Kidney epithelial cell (primary cell): ENCODE measurements at regions not wholly inside any gene's neighbourhood (a gene's known extent, or its start where the extent isn't known, plus 50 kb on each side); places are given as distances from the start of the nearest gene placed in this dataset.
"Not testable (repeated sequence)": the region's sequence is repeated elsewhere in the genome, so short reads cannot be mapped to it uniquely, and the experiment has no call there.

Source experiments
- DNase-seq: peaks from one replicate; pipeline ENCODE4 v3.0.0-alpha.2; 2010; ENCODE audit warnings: low read depth
- H3K27me3 ChIP-seq: 2 replicates; pipeline ENCODE4 v1.6.0; 2011; ENCODE audit warnings: low read length; ENCODE audit not compliant: control insufficient read depth, insufficient read depth
- H3K36me3 ChIP-seq: 2 replicates; pipeline ENCODE4 v1.5.1; 2011; ENCODE audit warnings: low read length; ENCODE audit not compliant: control insufficient read depth, insufficient read depth
- H3K4me3 ChIP-seq: 2 replicates; pipeline ENCODE4 v1.5.1; 2011; ENCODE audit warnings: low read depth, mild to moderate bottlenecking, control low read depth, low read length
- CTCF ChIP-seq: IDR thresholded peaks from 2 replicates; pipeline ENCODE4 v1.5.1; 2011; ENCODE audit warnings: mild to moderate bottlenecking, moderate library complexity, low read length, control low read depth, inconsistent platforms; ENCODE audit not compliant: insufficient read depth, poor library complexity, severe bottlenecking

- TF ChIP-seq CTCF, result no peak
- no peak overlapping the region for H3K4me3 ChIP-seq
- no peaks in the 10 kb centered on the region for H3K36me3 ChIP-seq
- no peaks in the 10 kb centered on the region for H3K27me3 ChIP-seq
- DNase-seq, result no peak
These were observed 344.1 kb downstream of the TMEM38B start for GRCh38 chr9:106038266-106039001.

GRCh38 chr9:106039151-106039935, 345.0 kb downstream of the TMEM38B start:
- H3K36me3 ChIP-seq, result no peaks in the 10 kb centered on the region
- no peak overlapping the region for H3K4me3 ChIP-seq
- no peak for TF ChIP-seq CTCF

GRCh38 chr9:106041920-106042319, 347.6 kb downstream of the TMEM38B start:
- not testable (repeated sequence) for H3K36me3 ChIP-seq, DNase-seq, H3K4me3 ChIP-seq, H3K27me3 ChIP-seq

More at GRCh38 chr9:106039151-106039935, 345.0 kb downstream of the TMEM38B start:
- H3K27me3 ChIP-seq, result no peaks in the 10 kb centered on the region
- DNase-seq, result no peak

- no peak for TF ChIP-seq CTCF
- no peak for DNase-seq
- Histone ChIP-seq H3K27me3 (no peaks in the 10 kb centered on the region), H3K4me3 (no peak overlapping the region), H3K36me3 (no peaks in the 10 kb centered on the region)
These were observed 357.2 kb downstream of the TMEM38B start for GRCh38 chr9:106051545-106051944.

- TF ChIP-seq CTCF, result no peak
- no peak overlapping the region for H3K4me3 ChIP-seq
- H3K36me3 ChIP-seq, result no peaks in the 10 kb centered on the region
- no peaks in the 10 kb centered on the region for H3K27me3 ChIP-seq
- DNase-seq, result no peak
These were observed 357.8 kb downstream of the TMEM38B start for GRCh38 chr9:106052166-106052565.

GRCh38 chr9:106052735-106053134, 358.4 kb downstream of the TMEM38B start:
- TF ChIP-seq CTCF, result no peak
- no peaks in the 10 kb centered on the region for H3K36me3 ChIP-seq
- no peaks in the 10 kb centered on the region for H3K27me3 ChIP-seq
- no peak overlapping the region for H3K4me3 ChIP-seq
- DNase-seq, result no peak
